ENCODE measurements at regions not wholly inside any gene's neighbourhood (a gene's known extent, or its start where the extent isn't known, plus 50 kb on each side); places are given as distances from the start of the nearest gene placed in this dataset.

GRCh38 chr1:47521034-47521881 is 83.4 kb downstream of the FOXD2 start:
- H3K9me3 ChIP-seq: no peaks in the 10 kb centered on the region
- TF ChIP-seq POLR2A (IDR thresholded peaks at IDR 0.05) (no peak), CTCF (IDR thresholded peaks at IDR 0.05) (no peak)
- peaks cover 7% of the 10 kb centered on the region for H3K4me1 ChIP-seq
- H3K4me3 ChIP-seq: no peak overlapping the region
- WGBS, 2 donors: 47 to 62% methylated on average over 11 of the region's 11 CpGs
- no peak for DNase-seq
- no peaks in the 10 kb centered on the region for H3K36me3 ChIP-seq (ENCODE audit: low read depth, missing control alignments)
- intact Hi-C loops (cut with DNase I; ENCODE audit: low total_unique reads): no loop called here
- H3K27me3 ChIP-seq: no peaks in the 10 kb centered on the region
- no peak overlapping the region for H3K27ac ChIP-seq

GRCh38 chr1:47522935-47523834 is 85.3 kb downstream of the FOXD2 start:
- no peaks in the 10 kb centered on the region for H3K27me3 ChIP-seq
- intact Hi-C loops (cut with DNase I; ENCODE audit: low total_unique reads): no loop called here
- peaks cover 7% of the 10 kb centered on the region for H3K4me1 ChIP-seq
- no peak overlapping the region for H3K27ac ChIP-seq
- no peak for TF ChIP-seq POLR2A (IDR thresholded peaks at IDR 0.05)
- no peak for TF ChIP-seq CTCF (IDR thresholded peaks at IDR 0.05)
- DNase-seq: no peak
- no peak overlapping the region for H3K4me3 ChIP-seq
- H3K9me3 ChIP-seq: no peaks in the 10 kb centered on the region
- H3K36me3 ChIP-seq (ENCODE audit: low read depth, missing control alignments): no peaks in the 10 kb centered on the region
- 69 to 75% methylated on average over 10 of the region's 10 CpGs for WGBS, 2 donors

- no peak for TF ChIP-seq POLR2A (IDR thresholded peaks at IDR 0.05)
- TF ChIP-seq CTCF (IDR thresholded peaks at IDR 0.05): no peak
- Histone ChIP-seq H3K9me3 (no peaks in the 10 kb centered on the region), H3K36me3 (ENCODE audit: low read depth, missing control alignments) (no peaks in the 10 kb centered on the region), H3K27ac (no peak overlapping the region), H3K27me3 (no peaks in the 10 kb centered on the region), H3K4me3 (no peak overlapping the region), H3K4me1 (peaks cover 7% of the 10 kb centered on the region)
- DNase-seq: no peak
- WGBS, 2 donors: 72 to 73% methylated on average over 4 of the region's 4 CpGs
- intact Hi-C loops (cut with DNase I; ENCODE audit: low total_unique reads): no loop called here
Measured at GRCh38 chr1:47523835-47524215, 86.0 kb downstream of the FOXD2 start.

- WGBS, 2 donors: 83 to 93% methylated on average over 7 of the region's 7 CpGs
- H3K36me3 ChIP-seq (ENCODE audit: low read depth, missing control alignments): no peaks in the 10 kb centered on the region
- H3K9me3 ChIP-seq: no peaks in the 10 kb centered on the region
- no peaks in the 10 kb centered on the region for H3K27me3 ChIP-seq
- intact Hi-C loops (cut with DNase I; ENCODE audit: low total_unique reads): no loop called here
- no peak for DNase-seq
- TF ChIP-seq CTCF (IDR thresholded peaks at IDR 0.05) (no peak), POLR2A (IDR thresholded peaks at IDR 0.05) (no peak)
- H3K4me3 ChIP-seq: no peak overlapping the region
- H3K4me1 ChIP-seq: peaks cover 7% of the 10 kb centered on the region
- H3K27ac ChIP-seq: no peak overlapping the region
Measured at GRCh38 chr1:47524272-47524671, 86.4 kb downstream of the FOXD2 start.
